DOHH2 (cell line): ENCODE measurements at regions not wholly inside any gene's neighbourhood (a gene's known extent, or its start where the extent isn't known, plus 50 kb on each side); places are given as distances from the start of the nearest gene placed in this dataset.

Experiments used
- EZH2phosphoT487 ChIP-seq: fragments of 200-600 bp; sonication (generic); IDR thresholded peaks from 2 replicates; pipeline ENCODE4 v1.6.1; 2017; ENCODE audit warnings: borderline replicate concordance, mild to moderate bottlenecking, antibody characterized with exemption, low read length, moderate library complexity, mixed read lengths
- TF ChIP-seq, protein P1 (sequence below): fragments of 200-600 bp; sonication (generic); IDR thresholded peaks from one replicate; pipeline ENCODE4 v1.5.1; 2014; ENCODE audit warnings: antibody characterized with exemption, mild to moderate bottlenecking, low read depth, low read length; ENCODE audit not compliant: poor library complexity, severe bottlenecking

GRCh38 chr3:64901986-64902516, 214.3 kb upstream of the ADAMTS9 start:
- TF ChIP-seq, protein P1, sequence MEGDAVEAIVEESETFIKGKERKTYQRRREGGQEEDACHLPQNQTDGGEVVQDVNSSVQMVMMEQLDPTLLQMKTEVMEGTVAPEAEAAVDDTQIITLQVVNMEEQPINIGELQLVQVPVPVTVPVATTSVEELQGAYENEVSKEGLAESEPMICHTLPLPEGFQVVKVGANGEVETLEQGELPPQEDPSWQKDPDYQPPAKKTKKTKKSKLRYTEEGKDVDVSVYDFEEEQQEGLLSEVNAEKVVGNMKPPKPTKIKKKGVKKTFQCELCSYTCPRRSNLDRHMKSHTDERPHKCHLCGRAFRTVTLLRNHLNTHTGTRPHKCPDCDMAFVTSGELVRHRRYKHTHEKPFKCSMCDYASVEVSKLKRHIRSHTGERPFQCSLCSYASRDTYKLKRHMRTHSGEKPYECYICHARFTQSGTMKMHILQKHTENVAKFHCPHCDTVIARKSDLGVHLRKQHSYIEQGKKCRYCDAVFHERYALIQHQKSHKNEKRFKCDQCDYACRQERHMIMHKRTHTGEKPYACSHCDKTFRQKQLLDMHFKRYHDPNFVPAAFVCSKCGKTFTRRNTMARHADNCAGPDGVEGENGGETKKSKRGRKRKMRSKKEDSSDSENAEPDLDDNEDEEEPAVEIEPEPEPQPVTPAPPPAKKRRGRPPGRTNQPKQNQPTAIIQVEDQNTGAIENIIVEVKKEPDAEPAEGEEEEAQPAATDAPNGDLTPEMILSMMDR, result no peak
- TF ChIP-seq EZH2phosphoT487, result no peak
